Activated gamma-delta T cell (primary cell): ENCODE measurements at regions not wholly inside any gene's neighbourhood (a gene's known extent, or its start where the extent isn't known, plus 50 kb on each side); places are given as distances from the start of the nearest gene placed in this dataset.

Experiments used
- DNase-seq: peaks from one replicate; lab custom pipeline; 2025; lab: John Stamatoyannopoulos, UW

GRCh38 chr3:40995271-40995670 lies 204.0 kb upstream of the CTNNB1 start:
- no peak for DNase-seq

- DNase-seq, result no peak
These were observed 202.9 kb upstream of the CTNNB1 start for GRCh38 chr3:40996382-40996781.

- DNase-seq, result no peak
These were observed 202.2 kb upstream of the CTNNB1 start for GRCh38 chr3:40996827-40997710.

DNA sequence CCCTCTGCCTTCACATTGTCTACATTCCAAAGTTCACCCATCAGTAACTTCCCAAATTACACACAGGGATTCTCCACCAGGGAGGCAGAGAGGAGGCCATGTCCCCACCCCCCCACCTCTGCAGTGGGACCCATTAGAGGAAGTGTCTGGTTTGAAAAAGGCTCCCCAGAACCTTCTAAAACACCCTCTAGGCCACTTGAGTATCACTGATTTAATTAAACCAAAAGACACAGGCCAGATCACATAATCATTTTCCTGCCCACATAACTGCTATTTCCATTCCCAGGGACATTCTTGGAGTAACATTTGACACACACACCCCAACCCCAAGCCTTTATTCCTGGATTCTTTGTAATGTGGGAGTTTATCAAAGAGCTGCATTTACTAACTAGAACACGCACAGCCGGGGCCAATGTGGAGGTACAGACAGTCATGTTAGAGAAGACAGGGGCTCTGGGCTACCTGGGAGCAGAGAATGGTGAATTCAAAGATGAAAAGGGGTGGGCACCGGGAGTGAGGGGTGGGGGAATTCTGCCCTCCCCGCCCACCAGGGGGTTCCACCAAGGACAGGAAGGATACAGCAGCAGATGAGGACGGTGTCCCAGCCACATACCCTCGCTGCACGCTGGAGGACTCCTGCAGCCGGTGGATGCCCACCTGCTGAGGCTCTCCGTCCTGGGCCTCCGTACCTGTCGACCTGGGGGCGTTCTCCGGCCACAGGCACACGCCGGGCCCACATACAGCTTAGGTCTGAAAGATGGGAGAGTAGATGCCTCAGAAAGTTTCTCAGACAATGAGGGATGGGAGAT lies 201.4 kb upstream of the CTNNB1 start:
- DNase-seq, result no peak

GRCh38 chr3:40999682-41000081 lies 199.6 kb upstream of the CTNNB1 start:
- DNase-seq, result no peak

GRCh38 chr3:41000471-41000870 lies 198.8 kb upstream of the CTNNB1 start:
- DNase-seq, result no peak

- DNase-seq, result no peak
These were observed 197.7 kb upstream of the CTNNB1 start for GRCh38 chr3:41001556-41001955.

- DNase-seq, result no peak
These were observed 197.2 kb upstream of the CTNNB1 start for GRCh38 chr3:41002104-41002503.

GRCh38 chr3:41007399-41007798 lies 191.9 kb upstream of the CTNNB1 start:
- no peak for DNase-seq

DNA sequence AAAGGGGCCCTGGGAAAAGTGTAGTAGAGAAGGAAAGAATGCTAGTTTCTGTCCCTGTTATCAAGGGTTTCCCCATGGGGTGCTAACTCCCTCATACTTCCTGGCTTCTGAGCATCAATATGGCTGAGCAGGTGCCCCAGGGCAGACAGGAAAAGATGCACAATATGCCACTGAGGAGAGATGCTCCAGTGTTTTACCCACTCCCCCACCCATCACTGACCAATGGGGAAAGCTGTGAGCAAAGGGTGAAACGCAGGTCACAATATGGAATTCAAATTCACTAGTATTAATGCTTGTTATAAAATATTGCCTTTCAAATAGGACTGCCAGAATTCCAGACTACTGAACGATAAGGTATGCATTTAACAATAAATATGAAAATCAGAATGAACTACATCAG lies 187.5 kb upstream of the CTNNB1 start:
- no peak for DNase-seq

DNA sequence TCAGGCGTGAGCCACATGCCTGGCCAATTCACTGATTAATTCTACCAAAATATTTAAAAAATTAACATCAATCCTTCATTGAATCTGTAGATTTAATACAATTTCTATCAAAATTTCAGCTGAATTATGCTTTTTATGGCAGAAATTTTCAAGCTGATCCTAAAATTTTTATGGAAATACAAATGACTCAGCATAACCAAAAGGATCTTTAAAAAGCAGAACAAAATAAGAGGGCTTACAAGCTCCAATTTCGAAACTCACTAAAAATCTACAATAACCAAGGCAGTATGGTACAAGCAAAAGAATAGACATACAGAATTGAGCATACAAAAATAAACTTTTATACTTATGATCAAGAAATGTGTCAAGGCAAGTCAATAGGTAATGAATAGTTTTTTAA lies 180.4 kb upstream of the CTNNB1 start:
- no peak for DNase-seq

DNA sequence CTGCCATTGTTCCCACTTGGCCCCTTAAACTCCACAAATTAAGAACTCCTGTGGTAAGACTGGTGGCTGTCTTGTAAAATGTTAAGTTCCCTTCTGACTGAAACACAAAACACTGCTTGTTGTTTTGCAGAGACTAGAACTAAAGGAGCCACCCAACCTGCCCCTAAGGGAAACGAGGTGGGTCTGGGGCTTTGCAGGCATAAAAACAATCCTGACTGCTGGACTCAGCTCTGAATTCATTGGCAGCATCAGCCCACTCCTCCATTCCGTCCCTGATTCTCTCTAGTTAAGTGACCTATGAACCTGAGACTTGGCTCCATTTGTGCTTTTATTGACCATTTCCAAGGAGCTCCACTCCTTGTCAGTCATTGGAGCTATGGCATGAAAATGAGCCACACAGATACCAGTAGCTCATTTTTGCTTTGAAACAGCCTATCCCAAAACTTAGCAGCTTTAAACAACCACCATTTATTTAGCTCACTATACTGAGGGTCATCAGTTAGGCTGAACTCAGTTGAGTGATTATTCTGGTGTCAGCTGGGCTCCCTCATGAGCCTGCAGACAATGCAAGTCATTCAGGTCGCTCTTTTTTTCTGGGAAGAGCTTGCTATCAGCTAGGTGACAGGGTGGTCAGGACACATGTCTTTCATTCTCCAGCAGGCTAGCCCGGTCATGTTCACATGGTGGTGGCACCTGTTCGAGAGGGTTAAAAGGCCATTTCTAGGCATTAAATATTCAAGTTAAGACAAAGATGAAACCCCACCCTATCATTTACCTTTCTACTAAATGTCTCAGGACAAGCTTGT lies 175.1 kb upstream of the CTNNB1 start:
- DNase-seq, result no peak

DNA sequence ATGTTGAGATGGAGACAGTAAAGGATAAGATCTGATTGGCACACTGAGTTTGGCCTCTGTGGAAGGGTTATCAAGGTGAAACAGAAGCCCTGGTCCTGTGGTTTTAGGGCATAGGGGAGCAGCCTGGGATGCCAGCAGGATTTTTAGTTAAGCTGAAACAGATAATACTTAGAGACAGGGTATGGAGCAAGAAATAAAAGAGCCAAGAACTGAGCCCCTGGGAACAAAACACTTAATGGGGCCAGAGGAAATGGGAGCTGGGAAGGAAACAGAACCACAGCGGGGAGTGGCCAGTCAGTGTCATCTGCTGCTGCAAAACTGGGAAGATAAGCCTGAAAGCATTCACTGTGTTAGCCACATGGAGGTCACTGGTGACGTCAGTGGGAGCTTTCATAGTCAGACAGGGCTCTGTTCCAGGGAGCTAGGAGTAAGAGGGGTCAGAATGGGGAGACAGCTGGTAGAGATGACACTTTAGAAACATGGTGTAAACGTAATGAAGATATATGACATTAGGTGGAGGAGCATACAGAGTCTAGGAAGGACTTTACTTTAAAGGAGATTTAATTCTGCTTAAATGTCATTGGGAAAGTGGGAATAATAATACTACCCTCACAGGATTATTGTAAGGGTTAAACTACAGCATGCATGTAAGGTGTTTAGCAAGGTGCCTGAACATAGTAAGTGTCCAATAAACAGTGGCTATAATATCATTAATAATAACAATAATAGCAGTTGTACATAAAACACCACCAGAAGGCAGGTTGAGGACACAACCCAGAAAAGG lies 172.7 kb upstream of the CTNNB1 start:
- DNase-seq, result no peak

DNA sequence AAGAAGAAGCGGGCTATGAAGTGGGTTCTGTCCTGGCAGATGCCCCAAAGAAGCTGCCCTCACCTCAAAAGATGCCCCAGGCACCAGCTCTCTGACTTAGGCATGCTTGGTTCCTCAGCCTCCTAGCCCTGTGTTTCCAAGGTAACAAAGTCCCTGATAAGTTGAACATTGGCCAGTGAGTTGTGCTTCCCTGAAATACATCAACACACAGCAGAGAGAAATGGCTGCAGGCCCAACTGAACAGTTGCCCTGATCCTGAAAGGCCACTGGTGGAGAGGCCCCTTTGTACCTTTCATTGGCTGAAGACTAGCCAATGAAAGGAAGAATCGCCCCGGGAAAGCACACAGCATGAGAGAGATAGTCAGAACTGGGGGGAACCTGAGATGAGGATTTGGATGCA lies 169.9 kb upstream of the CTNNB1 start:
- DNase-seq, result no peak

- DNase-seq, result no peak
These were observed 169.1 kb upstream of the CTNNB1 start for GRCh38 chr3:41030220-41030619.

DNA sequence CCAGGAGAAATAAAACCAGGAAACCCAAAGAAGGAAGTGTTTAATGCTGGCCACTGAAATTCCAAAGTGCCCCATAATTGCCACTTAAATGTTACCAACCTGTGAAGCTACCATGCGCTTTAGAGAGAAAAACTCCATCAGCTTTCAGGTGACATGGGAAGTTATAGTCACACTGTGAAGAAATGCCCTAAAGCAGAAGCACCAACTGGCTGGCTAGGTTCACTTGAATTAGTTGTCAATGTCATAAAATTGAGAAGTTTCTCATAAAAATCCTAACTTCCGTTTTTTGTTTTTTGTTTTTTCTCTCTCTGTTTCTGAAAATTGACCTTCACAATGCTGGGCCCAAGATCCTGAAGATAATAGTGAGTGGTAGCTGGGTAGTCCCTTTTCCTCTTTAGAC lies 167.9 kb upstream of the CTNNB1 start:
- DNase-seq, result no peak

- no peak for DNase-seq
These were observed 165.3 kb upstream of the CTNNB1 start for GRCh38 chr3:41033956-41034519.

- DNase-seq, result no peak
These were observed 163.8 kb upstream of the CTNNB1 start for GRCh38 chr3:41035456-41036022.

GRCh38 chr3:41037651-41038334 lies 161.5 kb upstream of the CTNNB1 start:
- no peak for DNase-seq

DNA sequence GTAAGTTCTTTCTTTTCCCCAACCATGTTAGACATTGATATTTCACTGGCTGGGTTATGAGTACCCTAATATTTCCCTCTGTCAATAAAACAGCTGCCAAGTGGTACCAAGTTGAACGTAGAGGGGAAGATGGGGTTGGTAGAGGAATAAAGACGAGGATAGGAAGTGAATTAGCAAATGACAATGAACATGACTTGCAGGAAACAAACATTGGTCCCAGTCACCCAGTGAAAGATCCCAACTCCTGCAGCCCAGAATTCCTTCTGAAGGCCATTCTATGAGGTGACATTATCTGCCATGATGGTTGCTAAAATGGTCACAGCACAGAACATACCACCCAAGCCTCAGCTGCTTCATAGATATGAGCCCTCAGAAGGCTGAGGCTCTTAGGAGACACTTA lies 159.0 kb upstream of the CTNNB1 start:
- DNase-seq, result no peak
